SK-N-SH (cell line): ENCODE measurements at regions not wholly inside any gene's neighbourhood (a gene's known extent, or its start where the extent isn't known, plus 50 kb on each side); places are given as distances from the start of the nearest gene placed in this dataset.

Experiments used
- CTCF ChIP-seq: fragments of 200-600 bp; sonication (generic); IDR thresholded peaks from 2 replicates; pipeline ENCODE4 v1.6.1; 2017; ENCODE audit warnings: antibody characterized with exemption, mild to moderate bottlenecking, moderate library complexity
- ELF1 ChIP-seq: IDR thresholded peaks from 2 replicates; pipeline ENCODE4 v1.4.0; 2012
- EZH2phosphoT487 ChIP-seq: fragments of 200-600 bp; sonication (generic); IDR thresholded peaks from 2 replicates; pipeline ENCODE4 v1.6.1; 2017; ENCODE audit warnings: low read depth, mixed run types, mild to moderate bottlenecking, antibody characterized with exemption, moderate library complexity, borderline replicate concordance
- REST ChIP-seq: IDR thresholded peaks from 2 replicates; pipeline ENCODE4 v1.6.1; 2012; ENCODE audit warnings: mild to moderate bottlenecking, low read depth, low read length, moderate library complexity
- USF2 ChIP-seq: fragments of 150-350 bp; IDR thresholded peaks from 2 replicates; pipeline ENCODE4 v1.6.1; 2017; ENCODE audit warnings: antibody characterized with exemption, low read length, low read depth, borderline replicate concordance

- TF ChIP-seq EZH2phosphoT487 (no peak; the same call in 1 of the 2 replicates), CTCF (no peak), ELF1 (no peak), REST (no peak), USF2 (no peak)
Observed at GRCh38 chr17:49901460-49902331, 53.8 kb upstream of the TAC4 start.
